Motor neuron (in vitro differentiated cells): ENCODE measurements at regions not wholly inside any gene's neighbourhood (a gene's known extent, or its start where the extent isn't known, plus 50 kb on each side); places are given as distances from the start of the nearest gene placed in this dataset.

Experiments
- ATAC-seq, 8 experiments: fragments of 200-7000 bp; cut with Tn5 transposase; replicated peaks in 6 of 8; 2 replicates each; pipeline ENCODE4 v1.8.0; 2021; ENCODE audit warnings: mild to moderate bottlenecking in 8 of 8, moderate library complexity in 8 of 8
- H3K27ac ChIP-seq, 2 donors: fragments of 250-450 bp; sonication (Bioruptor Pico); 2 replicates each; pipeline ENCODE4 v1.9.0; 2021; ENCODE audit warnings: antibody characterized with exemption in 2 of 2, mild to moderate bottlenecking in 2 of 2, moderate library complexity in 1 of 2
- H3K4me1 ChIP-seq, 2 donors: fragments of 250-450 bp; sonication (Bioruptor Pico); replicated peaks in 1 of 2; 2 replicates each; pipeline ENCODE4 v1.6.1; 2021; ENCODE audit warnings: antibody characterized with exemption in 2 of 2, mild to moderate bottlenecking in 2 of 2, moderate library complexity in 1 of 2
- H3K4me3 ChIP-seq, 5 donors: fragments of 250-450 bp; sonication (Bioruptor Pico); 2 replicates each; pipeline ENCODE4 v1.9.0; 2021; ENCODE audit warnings: antibody characterized with exemption in 5 of 5, mild to moderate bottlenecking in 5 of 5, moderate library complexity in 4 of 5
- WGBS, 10 experiments: fragments of 450-650 bp; shearing (Covaris generic); methylation state at CpG; one replicate each; pipeline ENCODE4 v1.0.0; 2022; 5-methylcytosine and 5-hydroxymethylcytosine counted together
- in situ Hi-C, 9 experiments: fragments of 400-800 bp; cut with MboI; loops; one replicate each; pipeline ENCODE4 v1.15.0; 2021; ENCODE audit warnings: low sequenced_read_pairs in 9 of 9, low pct_unique_long_range_greater_than_20kb in 2 of 9; ENCODE audit not compliant: unreplicated experiment in 9 of 9

GRCh38 chr21:14722841-14723483 is 176.8 kb upstream of the SAMSN1 start:
- Histone ChIP-seq H3K4me3 (no peak overlapping the region), H3K27ac (no peak overlapping the region), H3K4me1 (peaks cover 0 to 32% of the 10 kb centered on the region in 2 donors)
- 18 to 100% (median 64%) methylated on average over 1 to 5 of the region's 6 CpGs for WGBS, 10 experiments
- no peak for ATAC-seq
- in situ Hi-C loops, result no loop called here

- 13 to 68% (median 48%) methylated on average over 1 to 4 of the region's 4 CpGs for WGBS, 10 experiments
- Histone ChIP-seq H3K4me3 (no peak overlapping the region), H3K27ac (no peak overlapping the region), H3K4me1 (peaks cover 0 to 32% of the 10 kb centered on the region in 2 donors)
- peak in 5 of 8 experiments; percentile 36 to 86 (median 67) for ATAC-seq
- in situ Hi-C loops, result no loop called here
These were observed 174.1 kb upstream of the SAMSN1 start for GRCh38 chr21:14720237-14720636.

- peak in 3 of 8 experiments; percentile 61 to 89 (median 62) for ATAC-seq
- WGBS, 10 experiments, result 0 to 100% (median 67%) methylated on average over 1 to 6 of the region's 6 CpGs
- Histone ChIP-seq H3K4me3 (no peak overlapping the region), H3K27ac (no peak overlapping the region), H3K4me1 (peaks cover 0 to 32% of the 10 kb centered on the region in 2 donors)
- in situ Hi-C loops, result no loop called here
These were observed 172.8 kb upstream of the SAMSN1 start for GRCh38 chr21:14718951-14719350.

GRCh38 chr21:14716761-14717396 is 170.8 kb upstream of the SAMSN1 start:
- in situ Hi-C loops, result no loop called here
- WGBS, 10 experiments, result 4 to 94% (median 80%) methylated on average over 2 to 3 of the region's 3 CpGs
- Histone ChIP-seq H3K27ac (no peak overlapping the region), H3K4me3 (no peak overlapping the region), H3K4me1 (peaks cover 0 to 32% of the 10 kb centered on the region in 2 donors)
- no peak for ATAC-seq

- Histone ChIP-seq H3K4me3 (no peak overlapping the region), H3K27ac (no peak overlapping the region), H3K4me1 (no peaks in the 10 kb centered on the region)
- no peak for ATAC-seq
- in situ Hi-C loops, result no loop called here
These were observed 167.0 kb upstream of the SAMSN1 start for GRCh38 chr21:14713109-14713508.

- WGBS, 10 experiments, result 0 to 100% (median 62%) methylated on average over 1 of the region's 1 CpG; no CpG with 5 or more reads in 2 of the 10 experiments
- peak in 3 of 8 experiments; percentile 91 to 93 (median 92) for ATAC-seq
- no peak overlapping the region for H3K27ac ChIP-seq
- no peaks in the 10 kb centered on the region for H3K4me1 ChIP-seq
- in situ Hi-C loops, result no loop called here
- no peak overlapping the region for H3K4me3 ChIP-seq
These were observed 166.1 kb upstream of the SAMSN1 start for GRCh38 chr21:14712121-14712715.

- Histone ChIP-seq H3K27ac (no peak overlapping the region), H3K4me1 (no peaks in the 10 kb centered on the region), H3K4me3 (no peak overlapping the region)
- 9 to 100% (median 67%) methylated on average over 1 of the region's 1 CpG; no CpG with 5 or more reads in 3 of the 10 experiments for WGBS, 10 experiments
- ATAC-seq, result no peak
- in situ Hi-C loops, result no loop called here
These were observed 165.2 kb upstream of the SAMSN1 start for GRCh38 chr21:14711287-14711686.

- ATAC-seq, result no peak
- in situ Hi-C loops, result no loop called here
- WGBS, 10 experiments, result 0 to 100% (median 40%) methylated on average over 1 to 2 of the region's 2 CpGs; no CpG with 5 or more reads in 3 of the 10 experiments
- H3K4me3 ChIP-seq, result no peak overlapping the region
- no peaks in the 10 kb centered on the region for H3K4me1 ChIP-seq
- no peak overlapping the region for H3K27ac ChIP-seq
These were observed 161.5 kb upstream of the SAMSN1 start for GRCh38 chr21:14707511-14708020.

GRCh38 chr21:14706712-14707510 is 160.8 kb upstream of the SAMSN1 start:
- Histone ChIP-seq H3K4me1 (no peaks in the 10 kb centered on the region), H3K27ac (no peak overlapping the region), H3K4me3 (no peak overlapping the region)
- in situ Hi-C loops, result no loop called here
- 8 to 78% (median 57%) methylated on average over 3 to 7 of the region's 7 CpGs for WGBS, 10 experiments
- ATAC-seq, result peak in 1 of 8 experiments; percentile 41

- H3K4me1 ChIP-seq, result peaks cover 0 to 2% of the 10 kb centered on the region in 2 donors
- peak in 1 of 8 experiments; percentile 71 for ATAC-seq
- in situ Hi-C loops, result no loop called here
- WGBS, 10 experiments, result 7 to 100% (median 83%) methylated on average over 1 to 3 of the region's 3 CpGs; no CpG with 5 or more reads in 1 of the 10 experiments
- H3K27ac ChIP-seq, result peak overlapping the region in 1 of 2 donors; percentile 41
- H3K4me3 ChIP-seq, result no peak overlapping the region
These were observed 153.6 kb upstream of the SAMSN1 start for GRCh38 chr21:14699433-14700407.

- in situ Hi-C loops, result no loop called here
- Histone ChIP-seq H3K4me1 (peaks cover 0 to 2% of the 10 kb centered on the region in 2 donors), H3K27ac (no peak overlapping the region), H3K4me3 (no peak overlapping the region)
- WGBS, 10 experiments, result 11 to 100% (median 93%) methylated on average over 1 of the region's 1 CpG; no CpG with 5 or more reads in 4 of the 10 experiments
- no peak for ATAC-seq
These were observed 151.7 kb upstream of the SAMSN1 start for GRCh38 chr21:14697769-14698168.

GRCh38 chr21:14694817-14695216 is 148.7 kb upstream of the SAMSN1 start:
- peak in 2 of 8 experiments; percentile 44 to 79 for ATAC-seq
- no peak overlapping the region for H3K27ac ChIP-seq
- 13 to 100% (median 83%) methylated on average over 1 of the region's 1 CpG; no CpG with 5 or more reads in 6 of the 10 experiments for WGBS, 10 experiments
- no peak overlapping the region for H3K4me3 ChIP-seq
- peaks cover 0 to 2% of the 10 kb centered on the region in 2 donors for H3K4me1 ChIP-seq
- in situ Hi-C loops, result no loop called here
